Right atrium auricular region (tissue), 2 donors: ENCODE measurements at regions not wholly inside any gene's neighbourhood (a gene's known extent, or its start where the extent isn't known, plus 50 kb on each side); places are given as distances from the start of the nearest gene placed in this dataset.

Source experiments
- DNase-seq: peaks from one replicate; pipeline ENCODE4 v3.0.0-alpha.2; 2019; ENCODE audit warnings: low spot score
- H3K27ac ChIP-seq, 2 donors: fragments of 200-600 bp; sonication (generic); 1 replicate in 1 of 2; 2 replicates in 1 of 2; pipeline ENCODE4 v1.5.1; 2016 to 2019
- H3K27me3 ChIP-seq, 2 donors: fragments of 200-600 bp; sonication (generic); one replicate each; pipeline versions ENCODE4 v1.5.1 to v1.6.0; 2017 to 2019
- H3K36me3 ChIP-seq: fragments of 200-600 bp; sonication (generic); one replicate; pipeline ENCODE4 v1.5.1; 2016
- H3K4me1 ChIP-seq, 2 donors: fragments of 200-600 bp; sonication (generic); one replicate each; pipeline versions ENCODE4 v1.5.1 to v1.6.0; 2017 to 2019
- H3K4me3 ChIP-seq, 2 donors: fragments of 200-600 bp; sonication (generic); 1 replicate in 1 of 2; 2 replicates in 1 of 2; pipeline ENCODE4 v1.5.1; 2017 to 2019; ENCODE audit warnings: mild to moderate bottlenecking in 1 of 2, moderate library complexity in 1 of 2
- H3K9me3 ChIP-seq, 2 donors: fragments of 200-600 bp; sonication (generic); one replicate each; pipeline ENCODE4 v1.5.1; 2019
- TF ChIP-seq, protein P1 (sequence below), 2 donors: fragments of 200-600 bp; sonication (generic); IDR thresholded peaks; one replicate each; pipeline ENCODE4 v1.5.1; 2019; ENCODE audit warnings: antibody characterized with exemption in 2 of 2

- Histone ChIP-seq H3K9me3 (no peaks in the 10 kb centered on the region), H3K4me1 (no peaks in the 10 kb centered on the region), H3K27ac (no peak overlapping the region), H3K27me3 (no peaks in the 10 kb centered on the region), H3K36me3 (no peaks in the 10 kb centered on the region), H3K4me3 (no peak overlapping the region)
- TF ChIP-seq, protein P1, sequence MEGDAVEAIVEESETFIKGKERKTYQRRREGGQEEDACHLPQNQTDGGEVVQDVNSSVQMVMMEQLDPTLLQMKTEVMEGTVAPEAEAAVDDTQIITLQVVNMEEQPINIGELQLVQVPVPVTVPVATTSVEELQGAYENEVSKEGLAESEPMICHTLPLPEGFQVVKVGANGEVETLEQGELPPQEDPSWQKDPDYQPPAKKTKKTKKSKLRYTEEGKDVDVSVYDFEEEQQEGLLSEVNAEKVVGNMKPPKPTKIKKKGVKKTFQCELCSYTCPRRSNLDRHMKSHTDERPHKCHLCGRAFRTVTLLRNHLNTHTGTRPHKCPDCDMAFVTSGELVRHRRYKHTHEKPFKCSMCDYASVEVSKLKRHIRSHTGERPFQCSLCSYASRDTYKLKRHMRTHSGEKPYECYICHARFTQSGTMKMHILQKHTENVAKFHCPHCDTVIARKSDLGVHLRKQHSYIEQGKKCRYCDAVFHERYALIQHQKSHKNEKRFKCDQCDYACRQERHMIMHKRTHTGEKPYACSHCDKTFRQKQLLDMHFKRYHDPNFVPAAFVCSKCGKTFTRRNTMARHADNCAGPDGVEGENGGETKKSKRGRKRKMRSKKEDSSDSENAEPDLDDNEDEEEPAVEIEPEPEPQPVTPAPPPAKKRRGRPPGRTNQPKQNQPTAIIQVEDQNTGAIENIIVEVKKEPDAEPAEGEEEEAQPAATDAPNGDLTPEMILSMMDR (IDR thresholded peaks at IDR 0.05), result no peak
- DNase-seq, result no peak
Measured at GRCh38 chr10:124299696-124300095, 119.0 kb downstream of the OAT start.

GRCh38 chr10:124298891-124299290 is 119.8 kb downstream of the OAT start:
- Histone ChIP-seq H3K4me3 (no peak overlapping the region), H3K36me3 (no peaks in the 10 kb centered on the region), H3K27me3 (no peaks in the 10 kb centered on the region), H3K9me3 (no peaks in the 10 kb centered on the region), H3K4me1 (no peaks in the 10 kb centered on the region), H3K27ac (no peak overlapping the region)
- no peak for DNase-seq
- TF ChIP-seq, protein P1 (IDR thresholded peaks at IDR 0.05), result no peak

DNA sequence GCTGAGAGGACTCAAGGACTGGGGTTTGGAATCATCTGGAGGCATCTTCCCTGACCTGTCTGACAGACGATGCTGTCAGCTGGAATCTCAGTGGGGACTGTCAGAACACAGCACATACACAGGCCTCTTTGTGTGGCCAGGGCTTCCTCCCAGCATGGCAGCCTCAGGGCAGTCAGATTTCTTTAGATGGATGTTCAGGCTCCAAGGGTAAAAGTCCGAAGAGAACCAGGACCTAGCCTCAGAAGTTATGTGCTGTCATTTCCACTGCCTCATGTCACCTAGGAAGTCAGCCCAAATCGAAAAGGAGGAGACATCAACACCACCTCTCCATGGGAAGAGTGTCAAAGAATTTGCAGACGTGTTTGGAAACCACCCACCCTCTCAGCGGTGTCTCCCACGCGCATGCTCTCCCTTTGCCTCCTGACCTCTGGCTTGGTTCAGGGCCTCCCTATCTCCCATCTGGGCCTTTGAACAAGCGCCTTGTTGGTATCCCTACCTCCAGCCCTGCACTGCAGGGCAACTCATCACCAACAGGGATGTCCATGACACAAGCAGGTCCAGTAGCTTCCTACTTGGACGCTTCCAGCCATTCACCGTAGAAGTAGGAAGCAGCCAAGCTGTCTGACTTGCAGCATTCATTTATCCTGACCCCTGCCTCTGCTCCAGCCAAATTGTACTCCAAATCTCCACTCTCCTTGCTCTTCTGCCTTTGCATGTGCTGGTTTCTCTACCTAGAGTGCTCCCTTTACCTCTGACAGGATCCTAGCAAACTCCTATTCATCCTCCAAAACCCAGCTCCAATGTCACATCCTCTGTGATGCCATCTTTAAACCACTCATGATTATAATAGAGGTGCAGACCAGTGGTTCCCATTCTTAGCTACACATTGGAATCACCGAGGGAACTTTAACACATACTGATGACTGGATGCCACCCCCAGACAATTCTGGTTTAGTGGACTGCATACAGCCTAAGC is 121.6 kb downstream of the OAT start:
- no peaks in the 10 kb centered on the region for H3K4me1 ChIP-seq
- no peak overlapping the region for H3K27ac ChIP-seq
- TF ChIP-seq, protein P1 (IDR thresholded peaks at IDR 0.05), result no peak
- H3K9me3 ChIP-seq, result no peaks in the 10 kb centered on the region
- no peaks in the 10 kb centered on the region for H3K27me3 ChIP-seq
- no peak overlapping the region for H3K4me3 ChIP-seq
- no peak for DNase-seq
- H3K36me3 ChIP-seq, result no peaks in the 10 kb centered on the region

DNA sequence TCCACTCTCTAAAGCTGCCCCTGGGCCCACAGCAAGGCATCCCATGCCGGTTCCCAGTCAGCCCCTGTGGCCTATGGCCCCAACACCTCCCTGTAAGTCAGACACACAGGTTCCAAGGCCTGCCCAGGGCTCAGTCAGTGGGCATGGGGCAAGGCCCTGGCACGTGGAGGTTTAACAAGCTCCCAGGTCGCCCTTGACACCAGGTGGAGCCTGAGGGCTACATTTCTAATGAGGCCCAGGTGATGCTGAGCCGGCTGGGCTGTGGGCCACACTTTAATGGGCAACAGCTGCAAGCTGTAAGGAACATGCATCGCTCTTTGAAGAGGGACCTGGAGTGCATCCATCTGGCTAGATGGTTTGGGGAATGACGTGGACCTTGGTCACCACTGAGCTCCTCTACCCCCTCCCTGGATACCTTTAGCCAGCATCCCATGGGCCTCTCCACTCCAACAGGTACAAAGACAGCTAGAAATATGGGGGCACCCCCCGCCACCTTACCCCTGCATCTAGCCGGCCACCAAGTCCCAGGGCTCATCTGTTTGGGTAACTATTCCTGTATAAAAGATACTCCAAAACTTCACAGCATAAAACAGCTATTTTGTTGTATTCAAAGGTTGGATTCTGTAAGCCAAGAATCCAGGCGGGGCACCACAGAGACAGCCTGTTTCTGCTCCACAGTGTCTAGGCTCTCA is 122.5 kb downstream of the OAT start:
- no peak for DNase-seq
- no peaks in the 10 kb centered on the region for H3K27me3 ChIP-seq
- TF ChIP-seq, protein P1 (IDR thresholded peaks at IDR 0.05), result no peak
- H3K4me3 ChIP-seq, result no peak overlapping the region
- H3K36me3 ChIP-seq, result no peaks in the 10 kb centered on the region
- H3K27ac ChIP-seq, result no peak overlapping the region
- no peaks in the 10 kb centered on the region for H3K9me3 ChIP-seq
- no peaks in the 10 kb centered on the region for H3K4me1 ChIP-seq

DNA sequence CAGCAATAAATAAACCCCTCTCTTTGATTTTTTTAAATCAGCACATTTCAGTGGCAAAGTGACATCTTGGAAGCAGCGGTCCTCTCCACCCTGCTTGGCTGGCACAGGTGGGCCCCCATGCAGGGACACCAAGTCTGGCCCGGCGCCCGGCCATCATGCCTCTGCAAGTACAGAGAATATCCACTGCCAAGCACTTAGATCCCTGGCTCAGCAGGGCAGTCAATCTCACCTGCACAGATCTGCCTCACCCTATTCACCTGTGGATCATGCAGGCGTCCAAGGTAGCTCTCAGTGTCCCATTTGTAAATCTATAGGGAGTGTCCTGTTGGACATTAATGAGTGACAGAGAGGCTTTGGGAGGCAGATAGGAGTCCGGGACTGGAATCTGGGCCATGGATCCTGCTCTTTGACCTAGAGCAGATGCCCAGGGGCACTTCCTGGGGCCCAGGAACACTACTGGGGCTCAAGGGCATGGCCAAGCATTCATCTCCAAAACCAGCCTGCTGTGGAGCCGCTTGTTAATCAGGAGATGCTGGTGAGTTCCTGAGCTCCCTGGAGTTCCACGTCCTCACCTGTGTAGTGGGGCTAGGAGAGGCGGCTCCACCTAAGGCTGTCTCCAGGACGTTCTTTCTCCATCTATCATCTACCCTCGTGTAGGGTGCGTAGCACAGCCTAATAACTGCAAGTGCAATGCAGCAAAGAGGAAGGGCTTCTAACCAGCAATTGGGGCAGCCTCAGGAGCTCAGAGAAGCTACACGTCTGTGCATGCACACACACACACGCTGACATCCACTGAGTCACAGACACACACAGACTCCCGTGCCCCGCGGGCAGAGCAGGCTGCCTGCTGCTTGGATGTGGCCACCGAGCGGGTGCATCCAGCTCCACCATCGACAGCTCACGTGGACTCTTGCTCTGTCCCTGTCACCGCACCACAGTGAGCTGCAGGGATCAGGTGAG is 123.6 kb downstream of the OAT start:
- Histone ChIP-seq H3K27me3 (no peaks in the 10 kb centered on the region), H3K27ac (no peak overlapping the region), H3K36me3 (no peaks in the 10 kb centered on the region), H3K4me1 (no peaks in the 10 kb centered on the region), H3K4me3 (no peak overlapping the region), H3K9me3 (no peaks in the 10 kb centered on the region)
- DNase-seq, result no peak
- TF ChIP-seq, protein P1 (IDR thresholded peaks at IDR 0.05), result no peak
